WTC11 (cell line): ENCODE measurements at regions not wholly inside any gene's neighbourhood (a gene's known extent, or its start where the extent isn't known, plus 50 kb on each side); places are given as distances from the start of the nearest gene placed in this dataset.

ENCODE experiments used
- ATAC-seq: fragments of 200-7000 bp; cut with Tn5 transposase; 2 replicates; pipeline ENCODE4 v1.10.0; 2021; ENCODE audit warnings: mild to moderate bottlenecking, moderate library complexity
- CTCF ChIA-PET: fragments of 300-600 bp; sonication (Branson Sonifier 250); formaldehyde crosslinking; loops from one replicate; lab custom pipeline; 2021; ENCODE audit warnings: antibody characterized with exemption; lab: Charles Lee
- POLR2A ChIA-PET: fragments of 350-600 bp; sonication (Branson Sonifier 250); formaldehyde crosslinking; loops from one replicate; lab custom pipeline; 2021; ENCODE audit warnings: antibody characterized with exemption; lab: Charles Lee
- DNase-seq: peaks from one replicate; pipeline ENCODE4 v3.0.0; 2021; ENCODE audit warnings: low spot score
- H3K27ac Mint-ChIP-seq: 2 replicates; pipeline ENCODE4 v1.8.0; 2021; ENCODE audit warnings: mixed read lengths
- H3K27me3 Mint-ChIP-seq: 2 replicates; pipeline ENCODE4 v1.8.0; 2021; ENCODE audit warnings: low read depth, mild to moderate bottlenecking, moderate library complexity, mixed read lengths
- H3K36me3 Mint-ChIP-seq: 2 replicates; pipeline ENCODE4 v1.8.0; 2021; ENCODE audit warnings: mixed read lengths
- H3K4me1 Mint-ChIP-seq: 2 replicates; pipeline ENCODE4 v1.8.0; 2022; ENCODE audit warnings: mixed read lengths
- H3K4me3 Mint-ChIP-seq: 2 replicates; pipeline ENCODE4 v1.8.0; 2021; ENCODE audit warnings: mild to moderate bottlenecking, moderate library complexity, mixed read lengths
- H3K9me3 Mint-ChIP-seq: 2 replicates; pipeline ENCODE4 v1.8.0; 2021; ENCODE audit warnings: mixed read lengths
- FOXP1 ChIP-seq: sonication (generic); formaldehyde crosslinking; IDR thresholded peaks from 2 replicates; pipeline ENCODE4 v1.8.0; 2022; ENCODE audit warnings: missing genetic modification reagents, mild to moderate bottlenecking, moderate library complexity, borderline replicate concordance
- GTF2I ChIP-seq: fragments of 250-450 bp; sonication (Bioruptor Pico); conservative IDR thresholded peaks from 2 replicates; pipeline ENCODE4 v1.4.0; 2021; ENCODE audit warnings: mild to moderate bottlenecking
- HMGXB4 ChIP-seq: sonication (generic); formaldehyde crosslinking; IDR thresholded peaks from 2 replicates; pipeline ENCODE4 v1.8.1; 2023; ENCODE audit warnings: mild to moderate bottlenecking, moderate library complexity, missing genetic modification reagents
- IRF1 ChIP-seq: sonication (generic); formaldehyde crosslinking; IDR thresholded peaks from 2 replicates; pipeline ENCODE4 v1.8.0; 2023; ENCODE audit warnings: missing genetic modification reagents
- IRF2 ChIP-seq: sonication (generic); formaldehyde crosslinking; IDR thresholded peaks from 2 replicates; pipeline ENCODE4 v1.8.0; 2022; ENCODE audit warnings: low read depth, missing genetic modification reagents, borderline replicate concordance
- JAZF1 ChIP-seq: fragments of 250-450 bp; sonication (Bioruptor Pico); IDR thresholded peaks from 2 replicates; pipeline ENCODE4 v1.9.0; 2021; ENCODE audit warnings: moderate library complexity, mild to moderate bottlenecking, inconsistent platforms
- MXD4 ChIP-seq: fragments of 250-450 bp; sonication (Bioruptor Pico); IDR thresholded peaks from 2 replicates; pipeline ENCODE4 v1.8.0; 2021; ENCODE audit warnings: mild to moderate bottlenecking, moderate library complexity, borderline replicate concordance
- NFATC4 ChIP-seq: fragments of 250-450 bp; sonication (Bioruptor Pico); IDR thresholded peaks from 2 replicates; pipeline ENCODE4 v1.9.0; 2021; ENCODE audit warnings: mild to moderate bottlenecking
- NR1H2 ChIP-seq: sonication (generic); formaldehyde crosslinking; IDR thresholded peaks from 2 replicates; pipeline ENCODE4 v1.9.0; 2021; ENCODE audit warnings: mild to moderate bottlenecking, moderate library complexity, missing genetic modification reagents
- PREB ChIP-seq: sonication (generic); formaldehyde crosslinking; IDR thresholded peaks from 2 replicates; pipeline ENCODE4 v1.8.1; 2022; ENCODE audit warnings: mild to moderate bottlenecking, missing genetic modification reagents, moderate library complexity, borderline replicate concordance
- SP1 ChIP-seq: sonication (generic); formaldehyde crosslinking; conservative IDR thresholded peaks from 2 replicates; pipeline ENCODE4 v1.8.1; 2022; ENCODE audit warnings: missing genetic modification reagents
- ZBTB43 ChIP-seq: sonication (generic); formaldehyde crosslinking; IDR thresholded peaks from 2 replicates; pipeline ENCODE4 v1.8.1; 2023; ENCODE audit warnings: mild to moderate bottlenecking, missing genetic modification reagents
- ZNF317 ChIP-seq: sonication (generic); formaldehyde crosslinking; IDR thresholded peaks from 2 replicates; pipeline ENCODE4 v1.8.1; 2023; ENCODE audit warnings: low read depth, mild to moderate bottlenecking, moderate library complexity, missing genetic modification reagents, borderline replicate concordance
- TF ChIP-seq, protein P1 (sequence below): sonication (generic); formaldehyde crosslinking; IDR thresholded peaks from 2 replicates; pipeline ENCODE4 v1.8.1; 2023; ENCODE audit warnings: mild to moderate bottlenecking, missing genetic modification reagents, borderline replicate concordance
- TF ChIP-seq, protein P2 (sequence below): fragments of 250-450 bp; sonication (Bioruptor Pico); IDR thresholded peaks from 2 replicates; pipeline ENCODE4 v2.1.2; 2022; ENCODE audit warnings: mild to moderate bottlenecking, moderate library complexity

GRCh38 chr3:147513785-147514184 is 104.6 kb downstream of the ZIC1 start:
- ATAC-seq (peak; percentile 99), DNase-seq (peak; percentile 18)
- Mint-ChIP-seq H3K4me3 (no peak overlapping the region), H3K36me3 (no peaks in the 10 kb centered on the region), H3K27ac (no peak overlapping the region), H3K27me3 (no peaks in the 10 kb centered on the region), H3K4me1 (peaks cover 19% of the 10 kb centered on the region), H3K9me3 (no peaks in the 10 kb centered on the region)
- POLR2A ChIA-PET, result interaction anchor here (0.6 to 0.8 kb wide), 3 partner anchors 12 to 207 kb away, joined by 3 read pairs; no protein-coding TSS in a partner anchor
- TF ChIP-seq MXD4 (CRISPR knock-in tag) (no peak), GTF2I (CRISPR knock-in tag) (no peak), IRF1 (CRISPR knock-in tag) (no peak)
- CTCF ChIA-PET, result interaction anchor here (1.3 kb wide), 1 partner anchor 130 kb away, joined by 5 read pairs; no protein-coding TSS in a partner anchor

- Mint-ChIP-seq H3K27me3 (no peaks in the 10 kb centered on the region), H3K9me3 (no peaks in the 10 kb centered on the region), H3K27ac (peak overlapping the region; percentile 75), H3K36me3 (no peaks in the 10 kb centered on the region), H3K4me1 (peaks cover 19% of the 10 kb centered on the region), H3K4me3 (no peak overlapping the region)
- ChIA-PET POLR2A (interaction anchor here (0.6 kb wide), 1 partner anchor 22 kb away, joined by 3 read pairs; no protein-coding TSS in a partner anchor), CTCF (interaction anchor here (1.3 kb wide), 1 partner anchor 131 kb away, joined by 5 read pairs; no protein-coding TSS in a partner anchor)
- TF ChIP-seq ZNF317 (CRISPR knock-in tag), result no peak
- no peak for TF ChIP-seq GTF2I (CRISPR knock-in tag)
- TF ChIP-seq NR1H2, result no peak
- TF ChIP-seq MXD4 (CRISPR knock-in tag), result no peak
- TF ChIP-seq, protein P1, sequence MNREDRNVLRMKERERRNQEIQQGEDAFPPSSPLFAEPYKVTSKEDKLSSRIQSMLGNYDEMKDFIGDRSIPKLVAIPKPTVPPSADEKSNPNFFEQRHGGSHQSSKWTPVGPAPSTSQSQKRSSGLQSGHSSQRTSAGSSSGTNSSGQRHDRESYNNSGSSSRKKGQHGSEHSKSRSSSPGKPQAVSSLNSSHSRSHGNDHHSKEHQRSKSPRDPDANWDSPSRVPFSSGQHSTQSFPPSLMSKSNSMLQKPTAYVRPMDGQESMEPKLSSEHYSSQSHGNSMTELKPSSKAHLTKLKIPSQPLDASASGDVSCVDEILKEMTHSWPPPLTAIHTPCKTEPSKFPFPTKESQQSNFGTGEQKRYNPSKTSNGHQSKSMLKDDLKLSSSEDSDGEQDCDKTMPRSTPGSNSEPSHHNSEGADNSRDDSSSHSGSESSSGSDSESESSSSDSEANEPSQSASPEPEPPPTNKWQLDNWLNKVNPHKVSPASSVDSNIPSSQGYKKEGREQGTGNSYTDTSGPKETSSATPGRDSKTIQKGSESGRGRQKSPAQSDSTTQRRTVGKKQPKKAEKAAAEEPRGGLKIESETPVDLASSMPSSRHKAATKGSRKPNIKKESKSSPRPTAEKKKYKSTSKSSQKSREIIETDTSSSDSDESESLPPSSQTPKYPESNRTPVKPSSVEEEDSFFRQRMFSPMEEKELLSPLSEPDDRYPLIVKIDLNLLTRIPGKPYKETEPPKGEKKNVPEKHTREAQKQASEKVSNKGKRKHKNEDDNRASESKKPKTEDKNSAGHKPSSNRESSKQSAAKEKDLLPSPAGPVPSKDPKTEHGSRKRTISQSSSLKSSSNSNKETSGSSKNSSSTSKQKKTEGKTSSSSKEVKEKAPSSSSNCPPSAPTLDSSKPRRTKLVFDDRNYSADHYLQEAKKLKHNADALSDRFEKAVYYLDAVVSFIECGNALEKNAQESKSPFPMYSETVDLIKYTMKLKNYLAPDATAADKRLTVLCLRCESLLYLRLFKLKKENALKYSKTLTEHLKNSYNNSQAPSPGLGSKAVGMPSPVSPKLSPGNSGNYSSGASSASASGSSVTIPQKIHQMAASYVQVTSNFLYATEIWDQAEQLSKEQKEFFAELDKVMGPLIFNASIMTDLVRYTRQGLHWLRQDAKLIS (CRISPR knock-in tag), result no peak
- TF ChIP-seq JAZF1 (CRISPR knock-in tag), result no peak
- TF ChIP-seq, protein P2, sequence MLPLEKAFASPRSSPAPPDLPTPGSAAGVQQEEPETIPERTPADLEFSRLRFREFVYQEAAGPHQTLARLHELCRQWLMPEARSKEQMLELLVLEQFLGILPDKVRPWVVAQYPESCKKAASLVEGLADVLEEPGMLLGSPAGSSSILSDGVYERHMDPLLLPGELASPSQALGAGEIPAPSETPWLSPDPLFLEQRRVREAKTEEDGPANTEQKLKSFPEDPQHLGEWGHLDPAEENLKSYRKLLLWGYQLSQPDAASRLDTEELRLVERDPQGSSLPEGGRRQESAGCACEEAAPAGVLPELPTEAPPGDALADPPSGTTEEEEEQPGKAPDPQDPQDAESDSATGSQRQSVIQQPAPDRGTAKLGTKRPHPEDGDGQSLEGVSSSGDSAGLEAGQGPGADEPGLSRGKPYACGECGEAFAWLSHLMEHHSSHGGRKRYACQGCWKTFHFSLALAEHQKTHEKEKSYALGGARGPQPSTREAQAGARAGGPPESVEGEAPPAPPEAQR (CRISPR knock-in tag), result no peak
- TF ChIP-seq IRF2 (CRISPR knock-in tag), result no peak
- TF ChIP-seq PREB (CRISPR knock-in tag), result no peak
- no peak for TF ChIP-seq HMGXB4 (CRISPR knock-in tag)
- no peak for TF ChIP-seq ZBTB43 (CRISPR knock-in tag)
- no peak for TF ChIP-seq FOXP1 (CRISPR knock-in tag)
- TF ChIP-seq SP1, result no peak
- no peak for TF ChIP-seq NFATC4 (CRISPR knock-in tag)
- ATAC-seq, result peak; percentile 46; the same call in 1 of the 2 replicates
- no peak for DNase-seq
Measured at GRCh38 chr3:147514366-147515160, 105.4 kb downstream of the ZIC1 start.
